Gastrocnemius medialis (tissue), 4 donors: ENCODE measurements at regions not wholly inside any gene's neighbourhood (a gene's known extent, or its start where the extent isn't known, plus 50 kb on each side); places are given as distances from the start of the nearest gene placed in this dataset.

ENCODE experiments used
- POLR2A ChIP-seq, 2 donors: fragments of 450-650 bp; IDR thresholded peaks; one replicate each; pipeline ENCODE4 v1.6.1; 2017; ENCODE audit warnings: antibody characterized with exemption in 2 of 2, mild to moderate bottlenecking in 2 of 2, moderate library complexity in 2 of 2
- TF ChIP-seq, protein P1 (sequence below), 5 experiments: fragments of 450-650 bp in 3 of 5; fragments of 200-600 bp in 2 of 5; sonication (generic) in 2 of 5; IDR thresholded peaks in 4 of 5; conservative IDR thresholded peaks in 1 of 5; 1 replicate in 4 of 5; 2 replicates in 1 of 5; pipeline ENCODE4 v1.5.1; 2016 to 2019; ENCODE audit warnings: antibody characterized with exemption in 5 of 5, mild to moderate bottlenecking in 3 of 5, moderate library complexity in 3 of 5

DNA sequence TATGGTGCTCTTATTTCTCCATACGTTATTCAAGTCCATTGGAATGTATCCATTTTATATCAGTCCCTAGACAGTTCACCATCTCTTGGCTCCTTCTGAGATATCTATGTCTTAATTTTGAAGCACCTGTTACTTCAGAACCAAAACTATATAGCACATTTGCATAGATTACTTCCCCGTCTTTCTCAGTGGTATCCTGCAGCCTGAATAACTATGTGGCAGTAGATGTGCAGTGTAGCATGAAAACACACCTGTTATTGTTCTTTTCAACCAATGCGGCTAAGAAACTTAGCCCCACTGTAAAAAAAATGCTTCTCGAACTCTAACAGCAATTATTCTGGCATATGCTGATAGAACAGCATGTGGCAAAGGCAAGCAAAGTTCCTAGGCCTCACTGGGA lies 1184.4 kb upstream of the ADGRB3 start:
- TF ChIP-seq, protein P1, sequence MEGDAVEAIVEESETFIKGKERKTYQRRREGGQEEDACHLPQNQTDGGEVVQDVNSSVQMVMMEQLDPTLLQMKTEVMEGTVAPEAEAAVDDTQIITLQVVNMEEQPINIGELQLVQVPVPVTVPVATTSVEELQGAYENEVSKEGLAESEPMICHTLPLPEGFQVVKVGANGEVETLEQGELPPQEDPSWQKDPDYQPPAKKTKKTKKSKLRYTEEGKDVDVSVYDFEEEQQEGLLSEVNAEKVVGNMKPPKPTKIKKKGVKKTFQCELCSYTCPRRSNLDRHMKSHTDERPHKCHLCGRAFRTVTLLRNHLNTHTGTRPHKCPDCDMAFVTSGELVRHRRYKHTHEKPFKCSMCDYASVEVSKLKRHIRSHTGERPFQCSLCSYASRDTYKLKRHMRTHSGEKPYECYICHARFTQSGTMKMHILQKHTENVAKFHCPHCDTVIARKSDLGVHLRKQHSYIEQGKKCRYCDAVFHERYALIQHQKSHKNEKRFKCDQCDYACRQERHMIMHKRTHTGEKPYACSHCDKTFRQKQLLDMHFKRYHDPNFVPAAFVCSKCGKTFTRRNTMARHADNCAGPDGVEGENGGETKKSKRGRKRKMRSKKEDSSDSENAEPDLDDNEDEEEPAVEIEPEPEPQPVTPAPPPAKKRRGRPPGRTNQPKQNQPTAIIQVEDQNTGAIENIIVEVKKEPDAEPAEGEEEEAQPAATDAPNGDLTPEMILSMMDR (IDR thresholded peaks at IDR 0.05 in 4 of 5, conservative IDR thresholded peaks at IDR 0.05 in 1 of 5), result no peak
- TF ChIP-seq POLR2A (IDR thresholded peaks at IDR 0.05), result no peak
